ENCODE measurements at regions not wholly inside any gene's neighbourhood (a gene's known extent, or its start where the extent isn't known, plus 50 kb on each side); places are given as distances from the start of the nearest gene placed in this dataset.

GRCh38 chr5:35312267-35312666 lies 82.0 kb upstream of the PRLR start:
- no peak for ATAC-seq

DNA sequence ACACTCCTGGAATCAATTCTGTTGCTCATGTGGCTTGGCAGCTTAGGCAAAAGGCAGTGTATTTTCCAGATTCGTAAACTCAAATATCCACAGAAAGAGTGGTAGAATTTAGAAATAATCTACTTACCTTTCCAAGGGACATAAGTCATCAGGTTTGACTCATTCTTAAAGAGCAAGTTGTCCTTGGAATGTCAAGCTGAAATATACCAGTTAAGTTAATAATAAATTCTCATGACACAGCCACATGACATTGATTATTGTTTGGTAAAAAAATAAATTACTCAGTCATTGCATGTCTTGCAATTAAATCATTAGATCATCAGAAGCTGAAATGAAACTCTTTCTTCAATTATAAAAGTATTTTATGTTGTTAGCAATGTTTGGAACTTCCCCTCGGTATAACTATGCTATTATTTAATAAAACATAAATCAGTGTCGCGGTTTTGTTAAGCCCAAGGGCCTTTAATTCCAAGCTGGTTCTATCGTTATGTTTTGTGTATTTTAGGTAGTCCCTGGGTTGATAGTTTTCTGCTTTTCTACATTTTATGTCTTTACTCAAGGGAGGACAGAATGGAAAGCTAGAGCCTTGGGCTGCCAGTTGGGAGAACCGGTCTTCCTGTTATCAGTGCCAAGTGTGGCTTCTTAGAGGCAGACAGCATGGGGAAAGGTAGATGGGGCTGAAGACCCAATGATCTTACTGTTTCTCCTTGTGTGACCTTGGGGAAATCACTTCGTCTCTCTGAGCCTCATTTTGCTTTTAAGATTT lies 79.3 kb upstream of the PRLR start:
- ATAC-seq, result no peak

DNA sequence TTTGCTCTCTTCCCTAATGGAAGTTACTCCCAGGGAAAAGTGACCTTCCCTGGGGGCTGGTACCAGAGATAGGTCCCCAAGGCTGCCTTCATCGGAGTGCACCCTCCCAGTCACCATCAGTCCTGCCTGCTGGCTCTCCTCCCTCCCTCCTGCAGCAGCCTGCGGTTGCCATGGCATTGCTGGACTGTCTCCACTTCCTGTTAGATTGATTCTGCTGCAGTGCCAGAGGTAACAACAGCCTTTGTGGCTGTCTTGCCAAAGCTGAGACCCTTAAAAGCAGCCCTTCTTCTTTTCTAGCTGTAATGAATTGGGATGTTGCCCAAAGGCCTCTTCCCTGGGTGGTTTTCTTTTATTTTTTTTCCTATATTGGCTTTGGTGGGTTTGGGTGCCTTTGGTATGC lies 78.1 kb upstream of the PRLR start:
- ATAC-seq, result no peak

GRCh38 chr5:35306716-35307365 lies 76.6 kb upstream of the PRLR start:
- no peak for ATAC-seq

GRCh38 chr5:35305336-35306020 lies 75.2 kb upstream of the PRLR start:
- ATAC-seq, result no peak

- ATAC-seq, result no peak
Observed at GRCh38 chr5:35304291-35304690, 74.0 kb upstream of the PRLR start.

DNA sequence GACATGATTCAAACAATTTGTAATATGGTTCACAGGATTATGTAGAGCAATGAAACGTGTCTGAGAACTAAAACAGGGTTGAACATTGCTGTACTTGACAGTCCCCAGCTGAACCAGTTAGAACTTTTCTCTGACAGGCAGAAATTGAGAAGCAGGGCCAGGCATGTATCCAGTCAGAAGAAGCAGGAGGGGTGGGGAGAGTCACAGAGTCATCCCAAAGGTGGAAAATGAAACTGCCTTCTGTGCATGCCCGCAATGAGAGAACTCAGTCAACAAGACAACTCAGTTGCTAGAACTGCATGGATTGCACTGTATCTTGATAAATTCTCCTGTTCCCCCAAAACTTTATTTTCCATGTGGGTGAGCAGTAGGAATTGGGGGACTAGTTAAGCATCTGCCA lies 72.9 kb upstream of the PRLR start:
- ATAC-seq, result no peak

DNA sequence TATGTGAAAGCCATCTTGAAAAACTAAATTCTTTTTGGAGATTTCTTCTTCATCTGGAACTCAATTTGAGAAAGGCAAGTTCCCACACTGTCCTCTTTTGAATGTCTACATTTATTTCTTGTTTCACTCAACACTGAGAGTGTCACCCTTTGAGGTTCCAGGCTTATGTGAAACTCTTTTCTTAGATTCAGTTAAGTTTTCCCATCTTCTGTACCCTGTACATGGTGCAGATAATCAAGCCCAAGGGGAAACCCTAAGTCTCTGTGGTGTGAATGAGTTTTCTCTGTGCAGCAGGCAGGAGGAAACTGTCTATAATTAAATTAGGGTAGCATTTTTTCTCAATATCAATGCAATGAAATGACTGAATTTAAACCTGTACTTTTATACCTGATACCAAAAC lies 72.3 kb upstream of the PRLR start:
- no peak for ATAC-seq

- no peak for ATAC-seq
Observed at GRCh38 chr5:35297755-35298154, 67.5 kb upstream of the PRLR start.

DNA sequence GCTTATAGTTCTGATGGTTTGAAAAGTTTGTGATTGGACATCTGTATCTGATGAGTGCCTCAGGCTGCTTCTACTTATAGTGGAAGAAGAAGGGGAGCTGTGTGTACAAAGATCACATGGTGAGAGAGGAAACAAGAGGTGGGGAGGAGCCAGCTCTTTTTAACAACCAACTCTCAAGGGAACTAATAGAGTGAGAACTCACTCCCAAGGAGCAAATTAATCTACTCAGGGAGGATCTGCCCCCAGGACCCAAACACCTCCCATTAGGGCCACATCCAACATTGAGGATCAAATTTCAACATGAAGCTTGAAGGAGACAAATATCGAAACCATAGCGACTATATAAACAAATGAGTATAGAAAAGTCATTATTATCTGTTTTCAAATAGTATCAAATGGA lies 64.7 kb upstream of the PRLR start:
- ATAC-seq, result no peak

GRCh38 chr5:35294017-35294416 lies 63.7 kb upstream of the PRLR start:
- no peak for ATAC-seq

GRCh38 chr5:35285435-35285834 lies 55.1 kb upstream of the PRLR start:
- no peak for ATAC-seq

DNA sequence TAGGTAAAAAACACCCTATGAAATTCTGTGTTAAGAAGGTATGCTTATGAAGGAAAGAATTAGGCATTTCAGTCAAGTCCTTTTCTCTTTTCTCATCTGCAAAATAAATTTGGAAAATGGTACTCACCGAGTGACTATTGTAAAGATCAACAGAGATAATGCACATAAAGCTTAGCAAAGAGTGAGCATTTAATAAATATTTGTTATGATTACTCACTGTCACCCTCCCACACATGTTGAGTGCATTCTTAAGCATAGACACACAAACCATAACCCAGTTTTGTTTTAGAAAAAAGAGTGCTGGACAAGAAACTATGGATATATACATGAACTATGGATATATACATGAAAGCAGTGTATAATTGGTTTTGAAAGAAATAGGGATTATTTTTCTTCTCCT lies 54.7 kb upstream of the PRLR start:
- no peak for ATAC-seq

DNA sequence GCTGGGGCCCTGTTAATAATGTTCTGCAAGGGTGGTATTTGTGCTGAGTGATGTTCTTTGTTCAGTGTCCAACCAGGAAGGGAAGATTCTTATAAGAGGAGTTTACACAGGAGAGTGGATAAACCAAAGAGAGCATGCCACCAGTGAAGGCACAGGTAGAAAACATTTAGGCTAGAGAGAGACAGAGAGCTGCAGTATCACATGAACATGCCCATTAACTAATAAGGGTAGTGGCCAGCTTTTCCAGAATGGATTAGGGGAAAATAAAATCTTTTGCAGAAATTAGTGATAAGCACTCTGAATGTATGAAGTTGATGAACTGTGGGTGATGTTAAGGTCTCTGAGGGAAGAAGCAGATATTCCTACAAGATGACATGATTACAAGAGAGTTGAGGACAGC lies 54.1 kb upstream of the PRLR start:
- no peak for ATAC-seq

GRCh38 chr5:35282810-35283209 lies 52.5 kb upstream of the PRLR start:
- no peak for ATAC-seq

DNA sequence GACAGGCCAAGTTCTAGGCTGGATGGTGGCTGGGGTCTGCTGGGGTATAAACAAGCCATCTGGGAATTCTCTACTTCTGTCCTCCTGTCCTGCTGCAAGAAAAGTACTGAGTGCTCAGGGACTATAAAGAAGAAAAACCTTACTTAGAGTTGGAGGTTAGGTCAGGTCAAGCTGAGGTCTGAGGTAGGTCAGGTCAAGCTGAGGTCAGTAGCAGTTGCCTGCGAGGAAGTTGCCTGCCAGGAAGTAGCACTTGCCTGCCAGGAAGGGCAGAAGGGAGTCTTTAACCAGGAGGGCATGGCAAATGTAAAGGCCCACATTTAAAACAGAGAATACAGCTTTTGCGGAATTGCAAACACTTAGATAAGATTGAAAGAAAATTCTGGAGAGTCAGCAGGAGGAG lies 51.3 kb upstream of the PRLR start:
- ATAC-seq, result no peak

Measured in activated CD4-positive, CD25-positive, alpha-beta regulatory T cell treated with anti-CD3 and anti-CD28 coated beads, Interleukin-2, amount 50 U/mL, for 24 hours (primary cell).